ENCODE measurements at regions not wholly inside any gene's neighbourhood (a gene's known extent, or its start where the extent isn't known, plus 50 kb on each side); places are given as distances from the start of the nearest gene placed in this dataset.

GRCh38 chr2:19187323-19188020 lies 171.0 kb downstream of the OSR1 start:
- intact Hi-C loops (cut with DNase I; ENCODE audit: low total_unique reads) (no loop called here), in situ Hi-C loops (cut with MboI; ENCODE audit: low pct_ligation_motif_present in 1 of 4, low pct_unique_long_range_greater_than_20kb in 1 of 4, low sequenced_read_pairs in 3 of 4) (no loop called here)
- Histone ChIP-seq H3K36me3 (no peaks in the 10 kb centered on the region), H3K4me3 (no peak overlapping the region), H3K4me1 (no peaks in the 10 kb centered on the region), H3K9me3 (no peaks in the 10 kb centered on the region), H3K27me3 (no peaks in the 10 kb centered on the region), H3K27ac (no peak overlapping the region)
- no peak for TF ChIP-seq CTCF (IDR thresholded peaks at IDR 0.05)
- TF ChIP-seq POLR2A (IDR thresholded peaks at IDR 0.05), result no peak
- TF ChIP-seq EP300 (IDR thresholded peaks at IDR 0.05; ENCODE audit: low read depth), result no peak
- no peak for TF ChIP-seq POLR2AphosphoS5 (IDR thresholded peaks at IDR 0.05)
- no peak for DNase-seq
- 84 to 100% methylated on average over 1 to 5 of the region's 5 CpGs for WGBS, 2 donors (ENCODE audit: low coverage in 1 of 2)

DNA sequence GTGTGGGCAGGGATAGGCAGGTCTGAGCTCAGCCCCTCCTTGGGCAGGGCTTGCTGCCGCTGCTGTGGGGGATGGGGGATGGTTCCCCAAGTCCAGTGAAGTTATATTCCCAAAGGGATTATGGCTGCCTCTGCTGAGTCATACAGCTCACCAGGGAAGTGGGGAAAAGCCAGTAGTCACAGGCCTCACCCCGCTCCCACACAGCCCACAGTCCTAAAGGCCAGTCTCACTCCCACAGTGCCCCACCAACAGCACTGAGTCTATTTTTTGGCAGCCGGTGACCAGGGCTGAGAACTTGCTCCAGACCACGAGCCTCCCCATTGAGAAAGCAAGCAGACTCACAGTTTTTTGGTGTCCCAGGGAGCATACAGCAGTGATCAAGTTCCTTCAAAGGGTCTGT lies 173.3 kb downstream of the OSR1 start:
- DNase-seq, result no peak
- in situ Hi-C loops (cut with MboI; ENCODE audit: low pct_ligation_motif_present in 1 of 4, low pct_unique_long_range_greater_than_20kb in 1 of 4, low sequenced_read_pairs in 3 of 4), result no loop called here
- Histone ChIP-seq H3K27ac (no peak overlapping the region), H3K36me3 (no peaks in the 10 kb centered on the region), H3K27me3 (no peaks in the 10 kb centered on the region), H3K9me3 (no peaks in the 10 kb centered on the region), H3K4me3 (no peak overlapping the region), H3K4me1 (no peaks in the 10 kb centered on the region)
- intact Hi-C loops (cut with DNase I; ENCODE audit: low total_unique reads), result no loop called here
- 78% methylated on average over 4 of the region's 4 CpGs; no CpG with 5 or more reads in 1 of the 2 donors for WGBS, 2 donors (ENCODE audit: low coverage in 1 of 2)
- TF ChIP-seq POLR2AphosphoS5 (IDR thresholded peaks at IDR 0.05) (no peak), EP300 (IDR thresholded peaks at IDR 0.05; ENCODE audit: low read depth) (no peak), CTCF (IDR thresholded peaks at IDR 0.05) (no peak)

DNA sequence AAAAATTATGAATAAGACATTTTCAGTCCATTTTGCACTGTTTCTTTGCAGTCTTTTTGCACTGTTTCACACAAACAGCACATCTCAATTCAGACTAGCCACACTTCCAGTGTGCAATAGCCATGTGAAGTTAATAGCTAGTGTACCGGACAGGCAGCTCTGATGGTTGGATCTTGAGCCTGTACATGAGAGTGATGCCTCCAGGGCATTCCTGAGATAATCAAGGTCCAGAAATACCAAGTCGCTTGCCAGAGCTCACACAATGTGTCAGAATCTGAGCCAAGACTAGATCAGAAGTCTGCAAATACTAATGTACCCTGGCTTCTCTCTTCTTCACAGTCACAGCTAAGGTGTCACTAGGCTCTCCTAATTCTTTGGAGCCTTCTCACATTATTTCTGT lies 180.2 kb downstream of the OSR1 start:
- DNase-seq, result no peak
- Histone ChIP-seq H3K27me3 (no peaks in the 10 kb centered on the region), H3K4me3 (no peak overlapping the region), H3K27ac (no peak overlapping the region), H3K9me3 (no peaks in the 10 kb centered on the region), H3K36me3 (no peaks in the 10 kb centered on the region), H3K4me1 (no peaks in the 10 kb centered on the region)
- 77 to 78% methylated on average over 1 to 2 of the region's 2 CpGs for WGBS, 2 donors (ENCODE audit: low coverage in 1 of 2)
- in situ Hi-C loops (cut with MboI; ENCODE audit: low pct_ligation_motif_present in 1 of 4, low pct_unique_long_range_greater_than_20kb in 1 of 4, low sequenced_read_pairs in 3 of 4), result no loop called here
- TF ChIP-seq EP300 (IDR thresholded peaks at IDR 0.05; ENCODE audit: low read depth) (no peak), CTCF (IDR thresholded peaks at IDR 0.05) (no peak), POLR2A (IDR thresholded peaks at IDR 0.05) (no peak), POLR2AphosphoS5 (IDR thresholded peaks at IDR 0.05) (no peak)
- intact Hi-C loops (cut with DNase I; ENCODE audit: low total_unique reads), result no loop called here

- H3K27me3 ChIP-seq, result no peaks in the 10 kb centered on the region
- TF ChIP-seq POLR2AphosphoS5 (IDR thresholded peaks at IDR 0.05) (no peak), EP300 (IDR thresholded peaks at IDR 0.05; ENCODE audit: low read depth) (no peak), CTCF (IDR thresholded peaks at IDR 0.05) (no peak), POLR2A (IDR thresholded peaks at IDR 0.05) (no peak)
- H3K36me3 ChIP-seq, result no peaks in the 10 kb centered on the region
- DNase-seq, result no peak
- H3K9me3 ChIP-seq, result no peaks in the 10 kb centered on the region
- 79 to 85% methylated on average over 4 of the region's 4 CpGs for WGBS, 2 donors (ENCODE audit: low coverage in 1 of 2)
- intact Hi-C loops (cut with DNase I; ENCODE audit: low total_unique reads), result no loop called here
- no peaks in the 10 kb centered on the region for H3K4me1 ChIP-seq
- H3K27ac ChIP-seq, result no peak overlapping the region
- in situ Hi-C loops (cut with MboI; ENCODE audit: low pct_ligation_motif_present in 1 of 4, low pct_unique_long_range_greater_than_20kb in 1 of 4, low sequenced_read_pairs in 3 of 4), result no loop called here
- no peak overlapping the region for H3K4me3 ChIP-seq
Measured at GRCh38 chr2:19176977-19177376, 181.4 kb downstream of the OSR1 start.
